DOHH2 (cell line): ENCODE measurements at regions not wholly inside any gene's neighbourhood (a gene's known extent, or its start where the extent isn't known, plus 50 kb on each side); places are given as distances from the start of the nearest gene placed in this dataset.

Experiments used
- H3F3A ChIP-seq: fragments of 200-600 bp; sonication (generic), shearing (Covaris generic); 2 replicates; pipeline ENCODE4 v1.6.0; 2016; ENCODE audit warnings: antibody characterized with exemption, mild to moderate bottlenecking; ENCODE audit not compliant: control insufficient read depth, insufficient read depth
- H3K27ac ChIP-seq: fragments of 200-600 bp; sonication (generic); 2 replicates; pipeline ENCODE4 v1.5.1; 2014; ENCODE audit warnings: low read depth, mild to moderate bottlenecking, low read length, moderate library complexity
- H3K27me3 ChIP-seq: fragments of 200-600 bp; sonication (generic); 2 replicates; pipeline ENCODE4 v1.6.1; 2014; ENCODE audit warnings: mild to moderate bottlenecking, low read length, mixed read lengths; ENCODE audit not compliant: control insufficient read depth
- H3K36me3 ChIP-seq: fragments of 200-600 bp; sonication (generic); 2 replicates; pipeline ENCODE4 v1.6.1; 2014; ENCODE audit warnings: mild to moderate bottlenecking, low read length, moderate library complexity, mixed read lengths; ENCODE audit not compliant: control insufficient read depth
- H3K4me1 ChIP-seq: fragments of 200-600 bp; sonication (generic); 2 replicates; pipeline ENCODE4 v1.6.1; 2014; ENCODE audit warnings: mild to moderate bottlenecking, low read length, mixed read lengths; ENCODE audit not compliant: control insufficient read depth
- H3K4me2 ChIP-seq: fragments of 200-600 bp; sonication (generic); 2 replicates; pipeline ENCODE4 v1.6.0; 2014; ENCODE audit warnings: mild to moderate bottlenecking, low read length, moderate library complexity
- H3K4me3 ChIP-seq: fragments of 200-600 bp; sonication (generic); 2 replicates; pipeline ENCODE4 v1.5.1; 2014; ENCODE audit warnings: mild to moderate bottlenecking, low read length, mixed read lengths
- H3K79me2 ChIP-seq: fragments of 200-600 bp; sonication (generic); 2 replicates; pipeline ENCODE4 v1.6.1; 2014; ENCODE audit warnings: mild to moderate bottlenecking, low read length, mixed read lengths; ENCODE audit not compliant: control insufficient read depth
- H3K9me2 ChIP-seq: fragments of 200-600 bp; sonication (generic); replicated peaks from 2 replicates; pipeline ENCODE4 v1.6.1; 2014; ENCODE audit warnings: mild to moderate bottlenecking, low read length, mixed read lengths; ENCODE audit not compliant: control insufficient read depth
- H3K9me3 ChIP-seq: fragments of 200-600 bp; sonication (generic); 2 replicates; pipeline ENCODE4 v1.6.1; 2014; ENCODE audit warnings: antibody characterized with exemption, low read length, mixed read lengths; ENCODE audit not compliant: control insufficient read depth, insufficient read depth
- H4K20me1 ChIP-seq: fragments of 200-600 bp; sonication (generic); 2 replicates; pipeline ENCODE4 v1.6.0; 2014; ENCODE audit warnings: low read depth, mild to moderate bottlenecking, antibody characterized with exemption, low read length, moderate library complexity; ENCODE audit not compliant: control insufficient read depth, insufficient read depth
- EZH2phosphoT487 ChIP-seq: fragments of 200-600 bp; sonication (generic); IDR thresholded peaks from 2 replicates; pipeline ENCODE4 v1.6.1; 2017; ENCODE audit warnings: borderline replicate concordance, mild to moderate bottlenecking, antibody characterized with exemption, low read length, moderate library complexity, mixed read lengths
- TF ChIP-seq, protein P1 (sequence below): fragments of 200-600 bp; sonication (generic); IDR thresholded peaks from one replicate; pipeline ENCODE4 v1.5.1; 2014; ENCODE audit warnings: antibody characterized with exemption, mild to moderate bottlenecking, low read depth, low read length; ENCODE audit not compliant: poor library complexity, severe bottlenecking

GRCh38 chr12:105946493-105946901 is 192.3 kb downstream of the NUAK1 start:
- Histone ChIP-seq H3K9me3 (no peaks in the 10 kb centered on the region; the same call in 1 of the 2 replicates), H3K4me2 (no peak overlapping the region), H4K20me1 (no peaks in the 10 kb centered on the region), H3K4me1 (no peaks in the 10 kb centered on the region), H3K27ac (no peak overlapping the region), H3K79me2 (no peaks in the 10 kb centered on the region), H3K9me2 (no peaks in the 10 kb centered on the region), H3K27me3 (no peaks in the 10 kb centered on the region), H3K36me3 (no peaks in the 10 kb centered on the region), H3F3A (no peaks in the 10 kb centered on the region), H3K4me3 (no peak overlapping the region)
- TF ChIP-seq EZH2phosphoT487 = no peak

DNA sequence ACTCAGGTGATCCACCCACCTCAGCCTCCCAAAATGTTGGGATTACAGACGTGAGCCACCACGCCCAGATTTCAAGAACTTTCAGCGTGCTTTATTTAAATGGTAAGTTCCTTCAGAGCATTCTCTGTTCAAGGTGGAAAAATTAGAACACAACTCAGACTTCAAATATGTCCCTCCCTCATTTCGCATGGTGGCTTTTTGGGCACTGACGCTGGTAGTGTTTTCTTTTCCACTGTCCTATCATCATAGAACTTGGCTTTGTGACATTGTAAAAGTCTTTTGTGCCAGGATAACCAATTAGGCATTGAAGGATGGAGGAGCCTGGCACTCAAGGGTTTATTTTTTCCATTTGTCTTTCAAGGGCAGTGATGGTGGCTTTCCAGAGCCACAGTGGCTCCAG is 190.8 kb downstream of the NUAK1 start:
- Histone ChIP-seq H3K4me3 (no peak overlapping the region), H3K27ac (no peak overlapping the region), H3K79me2 (no peaks in the 10 kb centered on the region), H4K20me1 (no peaks in the 10 kb centered on the region), H3F3A (no peaks in the 10 kb centered on the region), H3K9me3 (no peaks in the 10 kb centered on the region; the same call in 1 of the 2 replicates), H3K36me3 (no peaks in the 10 kb centered on the region), H3K4me2 (no peak overlapping the region), H3K9me2 (no peaks in the 10 kb centered on the region), H3K4me1 (no peaks in the 10 kb centered on the region), H3K27me3 (no peaks in the 10 kb centered on the region)
- TF ChIP-seq EZH2phosphoT487 = no peak
- TF ChIP-seq, protein P1, sequence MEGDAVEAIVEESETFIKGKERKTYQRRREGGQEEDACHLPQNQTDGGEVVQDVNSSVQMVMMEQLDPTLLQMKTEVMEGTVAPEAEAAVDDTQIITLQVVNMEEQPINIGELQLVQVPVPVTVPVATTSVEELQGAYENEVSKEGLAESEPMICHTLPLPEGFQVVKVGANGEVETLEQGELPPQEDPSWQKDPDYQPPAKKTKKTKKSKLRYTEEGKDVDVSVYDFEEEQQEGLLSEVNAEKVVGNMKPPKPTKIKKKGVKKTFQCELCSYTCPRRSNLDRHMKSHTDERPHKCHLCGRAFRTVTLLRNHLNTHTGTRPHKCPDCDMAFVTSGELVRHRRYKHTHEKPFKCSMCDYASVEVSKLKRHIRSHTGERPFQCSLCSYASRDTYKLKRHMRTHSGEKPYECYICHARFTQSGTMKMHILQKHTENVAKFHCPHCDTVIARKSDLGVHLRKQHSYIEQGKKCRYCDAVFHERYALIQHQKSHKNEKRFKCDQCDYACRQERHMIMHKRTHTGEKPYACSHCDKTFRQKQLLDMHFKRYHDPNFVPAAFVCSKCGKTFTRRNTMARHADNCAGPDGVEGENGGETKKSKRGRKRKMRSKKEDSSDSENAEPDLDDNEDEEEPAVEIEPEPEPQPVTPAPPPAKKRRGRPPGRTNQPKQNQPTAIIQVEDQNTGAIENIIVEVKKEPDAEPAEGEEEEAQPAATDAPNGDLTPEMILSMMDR = no peak

GRCh38 chr12:105948331-105948730 is 190.4 kb downstream of the NUAK1 start:
- H3K4me2 ChIP-seq = no peak overlapping the region
- H3K27ac ChIP-seq = no peak overlapping the region
- H3K9me3 ChIP-seq = no peaks in the 10 kb centered on the region; the same call in 1 of the 2 replicates
- H3K9me2 ChIP-seq = no peaks in the 10 kb centered on the region
- no peaks in the 10 kb centered on the region for H3K4me1 ChIP-seq
- H4K20me1 ChIP-seq = no peaks in the 10 kb centered on the region
- TF ChIP-seq, protein P1 = no peak
- no peak for TF ChIP-seq EZH2phosphoT487
- no peaks in the 10 kb centered on the region for H3K79me2 ChIP-seq
- no peaks in the 10 kb centered on the region for H3K36me3 ChIP-seq
- H3K4me3 ChIP-seq = no peak overlapping the region
- no peaks in the 10 kb centered on the region for H3K27me3 ChIP-seq
- H3F3A ChIP-seq = no peaks in the 10 kb centered on the region

- Histone ChIP-seq H3K27me3 (no peaks in the 10 kb centered on the region), H3K4me3 (no peak overlapping the region), H3K36me3 (no peaks in the 10 kb centered on the region), H3K9me2 (no peaks in the 10 kb centered on the region), H3K27ac (no peak overlapping the region), H3F3A (no peaks in the 10 kb centered on the region), H4K20me1 (no peaks in the 10 kb centered on the region), H3K4me2 (no peak overlapping the region), H3K4me1 (no peaks in the 10 kb centered on the region), H3K79me2 (no peaks in the 10 kb centered on the region), H3K9me3 (no peaks in the 10 kb centered on the region)
- TF ChIP-seq, protein P1 = no peak
These were observed 189.4 kb downstream of the NUAK1 start for GRCh38 chr12:105949391-105949790.
